Fibroblast of mammary gland (primary cell): ENCODE measurements at regions not wholly inside any gene's neighbourhood (a gene's known extent, or its start where the extent isn't known, plus 50 kb on each side); places are given as distances from the start of the nearest gene placed in this dataset.
"Not testable (repeated sequence)": the region's sequence is repeated elsewhere in the genome, so short reads cannot be mapped to it uniquely, and the experiment has no call there.

ENCODE experiments used
- DNase-seq: peaks from one replicate; pipeline ENCODE4 v3.0.0-alpha.2; 2010; ENCODE audit warnings: low read depth
- H3K4me3 ChIP-seq: 2 replicates; pipeline ENCODE4 v1.5.1; 2011; ENCODE audit warnings: low read depth, mild to moderate bottlenecking, low read length, moderate library complexity; ENCODE audit not compliant: control insufficient read depth
- TF ChIP-seq, protein P1 (sequence below): conservative IDR thresholded peaks from 2 replicates; pipeline ENCODE4 v1.5.1; 2011; ENCODE audit warnings: low read depth, low read length, inconsistent platforms; ENCODE audit not compliant: control insufficient read depth, insufficient read depth

- TF ChIP-seq, protein P1, sequence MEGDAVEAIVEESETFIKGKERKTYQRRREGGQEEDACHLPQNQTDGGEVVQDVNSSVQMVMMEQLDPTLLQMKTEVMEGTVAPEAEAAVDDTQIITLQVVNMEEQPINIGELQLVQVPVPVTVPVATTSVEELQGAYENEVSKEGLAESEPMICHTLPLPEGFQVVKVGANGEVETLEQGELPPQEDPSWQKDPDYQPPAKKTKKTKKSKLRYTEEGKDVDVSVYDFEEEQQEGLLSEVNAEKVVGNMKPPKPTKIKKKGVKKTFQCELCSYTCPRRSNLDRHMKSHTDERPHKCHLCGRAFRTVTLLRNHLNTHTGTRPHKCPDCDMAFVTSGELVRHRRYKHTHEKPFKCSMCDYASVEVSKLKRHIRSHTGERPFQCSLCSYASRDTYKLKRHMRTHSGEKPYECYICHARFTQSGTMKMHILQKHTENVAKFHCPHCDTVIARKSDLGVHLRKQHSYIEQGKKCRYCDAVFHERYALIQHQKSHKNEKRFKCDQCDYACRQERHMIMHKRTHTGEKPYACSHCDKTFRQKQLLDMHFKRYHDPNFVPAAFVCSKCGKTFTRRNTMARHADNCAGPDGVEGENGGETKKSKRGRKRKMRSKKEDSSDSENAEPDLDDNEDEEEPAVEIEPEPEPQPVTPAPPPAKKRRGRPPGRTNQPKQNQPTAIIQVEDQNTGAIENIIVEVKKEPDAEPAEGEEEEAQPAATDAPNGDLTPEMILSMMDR: no peak
- no peak for DNase-seq
- H3K4me3 ChIP-seq: no peak overlapping the region
Observed at GRCh38 chr10:124193309-124193696, 99.9 kb upstream of the CHST15 start.

- not testable (repeated sequence) for H3K4me3 ChIP-seq, DNase-seq
- TF ChIP-seq, protein P1: peak; percentile 7
Observed at GRCh38 chr10:124192664-124193308, 99.4 kb upstream of the CHST15 start.

DNA sequence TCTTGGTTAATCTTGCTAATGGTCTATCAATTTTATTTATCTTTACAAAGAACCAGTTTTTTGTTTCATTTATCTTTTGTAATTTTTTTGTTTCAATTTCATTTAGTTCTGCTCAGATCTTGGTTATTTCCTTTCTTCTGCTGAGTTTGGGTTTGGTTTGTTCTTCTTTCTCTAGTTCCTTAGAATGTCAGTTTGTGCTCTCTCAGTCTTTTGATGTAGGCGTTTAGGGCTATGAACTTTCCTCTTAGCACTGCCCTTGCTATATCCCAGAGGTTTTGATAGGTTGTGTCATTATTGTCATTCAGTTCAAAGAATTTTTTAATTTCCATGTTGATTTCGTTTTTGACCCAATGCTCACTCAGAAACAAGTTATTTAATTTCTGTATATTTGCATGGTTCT lies 97.1 kb upstream of the CHST15 start:
- not testable (repeated sequence) for H3K4me3 ChIP-seq, DNase-seq

DNA sequence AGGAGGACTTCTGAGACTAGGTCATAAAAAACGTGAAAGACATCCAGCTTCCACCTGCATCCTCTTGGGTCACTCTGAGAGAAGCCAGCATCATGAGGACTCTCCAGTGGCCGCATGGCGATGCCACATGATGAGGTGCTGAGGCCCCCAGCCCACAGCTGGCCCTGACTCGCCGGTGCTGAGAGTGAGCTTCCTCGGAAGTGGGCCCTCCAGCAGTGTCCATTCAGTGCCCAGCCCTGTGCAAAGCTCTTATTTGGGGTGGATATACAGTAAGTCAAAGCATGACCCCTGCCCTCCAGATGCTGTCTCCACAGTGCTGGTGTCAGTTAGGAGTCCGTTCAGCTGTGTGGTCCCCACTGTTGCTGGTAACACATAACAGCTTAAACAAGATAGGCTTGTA lies 93.6 kb upstream of the CHST15 start:
- TF ChIP-seq, protein P1: no peak
- DNase-seq: no peak
- H3K4me3 ChIP-seq: no peak overlapping the region

DNA sequence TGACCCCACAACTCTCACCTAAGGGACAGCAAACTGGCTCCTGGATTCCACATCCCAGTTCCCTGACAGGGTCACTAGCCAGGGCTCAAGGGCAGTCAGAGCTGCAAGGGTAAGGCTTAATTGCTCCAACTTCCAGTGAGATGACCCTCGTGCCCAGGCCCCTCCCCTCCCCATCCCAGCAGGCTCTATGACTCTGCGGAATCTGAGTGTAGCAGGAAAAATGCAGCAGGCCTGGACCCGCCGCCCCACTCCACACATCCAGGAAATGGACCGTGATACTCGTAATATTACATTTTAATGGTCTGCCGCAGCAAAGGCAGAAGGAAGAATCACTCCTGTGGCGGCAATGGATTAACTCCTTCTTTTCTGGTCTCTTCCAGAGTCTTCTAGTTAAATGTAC lies 91.7 kb upstream of the CHST15 start:
- TF ChIP-seq, protein P1: no peak
- no peak overlapping the region for H3K4me3 ChIP-seq
- no peak for DNase-seq

GRCh38 chr10:124184208-124184830 lies 90.9 kb upstream of the CHST15 start:
- no peak overlapping the region for H3K4me3 ChIP-seq
- no peak for DNase-seq
- TF ChIP-seq, protein P1: no peak

DNA sequence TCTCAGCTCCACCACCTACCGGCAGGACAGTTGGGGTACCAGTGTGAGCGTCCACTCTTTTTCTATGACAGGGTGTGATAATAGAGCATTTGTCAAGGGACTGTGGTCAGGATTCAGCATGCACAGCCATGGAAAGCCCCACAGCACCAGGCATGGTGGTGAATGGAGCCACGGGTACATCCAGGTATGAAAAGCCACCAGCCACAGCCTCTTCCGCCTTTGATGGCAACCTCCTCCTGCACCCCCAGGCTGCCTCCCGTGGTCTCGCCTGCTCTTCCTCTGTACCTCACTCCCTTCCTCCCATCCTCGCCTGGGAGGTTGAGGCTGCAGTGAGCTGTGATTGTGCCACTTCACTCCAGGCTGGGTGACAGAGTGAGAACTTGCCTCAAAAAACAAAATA lies 90.2 kb upstream of the CHST15 start:
- H3K4me3 ChIP-seq: no peak overlapping the region
- TF ChIP-seq, protein P1: no peak
- DNase-seq: no peak
